ENCODE measurements at regions not wholly inside any gene's neighbourhood (a gene's known extent, or its start where the extent isn't known, plus 50 kb on each side); places are given as distances from the start of the nearest gene placed in this dataset.

GRCh38 chrX:112577146-112577545 lies 102.6 kb downstream of the LHFPL1 start:
- Histone ChIP-seq H2BK5ac (ENCODE audit: low read depth, low read length, poor library complexity, severe bottlenecking) (no peak overlapping the region), H3K4me2 (ENCODE audit: low read length, poor library complexity, severe bottlenecking) (no peak overlapping the region), H2BK120ac (ENCODE audit: low read depth, low read length) (no peak overlapping the region), H3K27ac (ENCODE audit: low read length, poor library complexity, severe bottlenecking) (no peak overlapping the region), H4K8ac (ENCODE audit: low read length) (no peak overlapping the region), H3K79me1 (replicated peaks; ENCODE audit: low read length, poor library complexity, severe bottlenecking) (no peaks in the 10 kb centered on the region), H3K36me3 (ENCODE audit: control insufficient read depth in 1 of 2, insufficient read depth in 2 of 2, low read depth in 1 of 2, low read length in 2 of 2) (no peaks in the 10 kb centered on the region), H3K4ac (ENCODE audit: low read depth in 1 of 2, low read length in 2 of 2) (no peak overlapping the region), H4K91ac (ENCODE audit: low read length) (no peak overlapping the region), H3K18ac (ENCODE audit: low read depth in 1 of 2, low read length in 2 of 2) (no peak overlapping the region), H2BK15ac (ENCODE audit: low read depth, poor library complexity, severe bottlenecking) (no peak overlapping the region), H2AK5ac (ENCODE audit: low read length, severe bottlenecking) (no peak overlapping the region), H3K14ac (ENCODE audit: low read length in 2 of 2) (no peak overlapping the region), H2BK12ac (ENCODE audit: low read length in 2 of 2) (no peak overlapping the region), H3K4me3 (ENCODE audit: insufficient read depth in 1 of 2, low read depth in 1 of 2, low read length in 2 of 2) (no peak overlapping the region), H3K9me3 (ENCODE audit: control insufficient read depth, low read length) (peaks cover 17% of the 10 kb centered on the region), H3K9ac (ENCODE audit: low read length) (no peak overlapping the region), H3K23ac (ENCODE audit: low read length in 2 of 2) (no peak overlapping the region), H2AFZ (ENCODE audit: low read depth, low read length) (no peak overlapping the region), H3K27me3 (ENCODE audit: control insufficient read depth in 1 of 2, insufficient read depth in 1 of 2, low read length in 2 of 2) (peaks cover 0 to 14% of the 10 kb centered on the region in 2 experiments), H3K4me1 (ENCODE audit: control insufficient read depth, insufficient read depth, low read depth, low read length) (no peaks in the 10 kb centered on the region)
- DNase-seq, result peak; percentile 6
- 55% methylated on average over 1 of the region's 2 CpGs for WGBS

- Histone ChIP-seq H2BK12ac (ENCODE audit: low read length in 2 of 2) (no peak overlapping the region), H3K9me3 (ENCODE audit: control insufficient read depth, low read length) (peaks cover under 1% of the 10 kb centered on the region), H2AFZ (ENCODE audit: low read depth, low read length) (no peak overlapping the region), H4K8ac (ENCODE audit: low read length) (no peak overlapping the region), H2AK5ac (ENCODE audit: low read length, severe bottlenecking) (no peak overlapping the region), H3K23ac (ENCODE audit: low read length in 2 of 2) (no peak overlapping the region), H3K9ac (ENCODE audit: low read length) (no peak overlapping the region), H2BK15ac (ENCODE audit: low read depth, poor library complexity, severe bottlenecking) (no peak overlapping the region), H3K4ac (ENCODE audit: low read depth in 1 of 2, low read length in 2 of 2) (no peak overlapping the region), H3K4me3 (ENCODE audit: insufficient read depth in 1 of 2, low read depth in 1 of 2, low read length in 2 of 2) (no peak overlapping the region), H3K14ac (ENCODE audit: low read length in 2 of 2) (no peak overlapping the region), H3K79me1 (replicated peaks; ENCODE audit: low read length, poor library complexity, severe bottlenecking) (no peaks in the 10 kb centered on the region), H4K91ac (ENCODE audit: low read length) (no peak overlapping the region), H3K4me1 (ENCODE audit: control insufficient read depth, insufficient read depth, low read depth, low read length) (no peaks in the 10 kb centered on the region), H2BK120ac (ENCODE audit: low read depth, low read length) (no peak overlapping the region), H3K4me2 (ENCODE audit: low read length, poor library complexity, severe bottlenecking) (no peak overlapping the region), H3K27ac (ENCODE audit: low read length, poor library complexity, severe bottlenecking) (no peak overlapping the region), H3K18ac (ENCODE audit: low read depth in 1 of 2, low read length in 2 of 2) (no peak overlapping the region), H3K27me3 (ENCODE audit: control insufficient read depth in 1 of 2, insufficient read depth in 1 of 2, low read length in 2 of 2) (peaks cover 0 to 9% of the 10 kb centered on the region in 2 experiments), H3K36me3 (ENCODE audit: control insufficient read depth in 1 of 2, insufficient read depth in 2 of 2, low read depth in 1 of 2, low read length in 2 of 2) (no peaks in the 10 kb centered on the region), H2BK5ac (ENCODE audit: low read depth, low read length, poor library complexity, severe bottlenecking) (no peak overlapping the region)
- no CpG with 5 or more reads among the region's 1 CpG for WGBS
- no peak for DNase-seq
These were observed 108.3 kb downstream of the LHFPL1 start for GRCh38 chrX:112571388-112571787.

- Histone ChIP-seq H3K14ac (ENCODE audit: low read length in 2 of 2) (no peak overlapping the region), H4K91ac (ENCODE audit: low read length) (no peak overlapping the region), H3K36me3 (ENCODE audit: control insufficient read depth in 1 of 2, insufficient read depth in 2 of 2, low read depth in 1 of 2, low read length in 2 of 2) (no peaks in the 10 kb centered on the region), H3K9ac (ENCODE audit: low read length) (no peak overlapping the region), H3K79me1 (replicated peaks; ENCODE audit: low read length, poor library complexity, severe bottlenecking) (no peaks in the 10 kb centered on the region), H3K18ac (ENCODE audit: low read depth in 1 of 2, low read length in 2 of 2) (no peak overlapping the region), H3K9me3 (ENCODE audit: control insufficient read depth, low read length) (peaks cover 6% of the 10 kb centered on the region), H3K4me1 (ENCODE audit: control insufficient read depth, insufficient read depth, low read depth, low read length) (no peaks in the 10 kb centered on the region), H3K23ac (ENCODE audit: low read length in 2 of 2) (no peak overlapping the region), H3K4me2 (ENCODE audit: low read length, poor library complexity, severe bottlenecking) (no peak overlapping the region), H2BK5ac (ENCODE audit: low read depth, low read length, poor library complexity, severe bottlenecking) (no peak overlapping the region), H2BK120ac (ENCODE audit: low read depth, low read length) (no peak overlapping the region), H3K4ac (ENCODE audit: low read depth in 1 of 2, low read length in 2 of 2) (no peak overlapping the region), H3K4me3 (ENCODE audit: insufficient read depth in 1 of 2, low read depth in 1 of 2, low read length in 2 of 2) (no peak overlapping the region), H2BK12ac (ENCODE audit: low read length in 2 of 2) (no peak overlapping the region), H2BK15ac (ENCODE audit: low read depth, poor library complexity, severe bottlenecking) (no peak overlapping the region), H2AK5ac (ENCODE audit: low read length, severe bottlenecking) (no peak overlapping the region), H3K27ac (ENCODE audit: low read length, poor library complexity, severe bottlenecking) (no peak overlapping the region), H2AFZ (ENCODE audit: low read depth, low read length) (no peak overlapping the region), H4K8ac (ENCODE audit: low read length) (no peak overlapping the region), H3K27me3 (ENCODE audit: control insufficient read depth in 1 of 2, insufficient read depth in 1 of 2, low read length in 2 of 2) (peaks cover 0 to 23% of the 10 kb centered on the region in 2 experiments)
- 75% methylated on average over 2 of the region's 3 CpGs for WGBS
- no peak for DNase-seq
These were observed 123.9 kb downstream of the LHFPL1 start for GRCh38 chrX:112555831-112556230.

GRCh38 chrX:112545051-112545450 lies 134.7 kb downstream of the LHFPL1 start:
- H4K91ac ChIP-seq (ENCODE audit: low read length), result no peak overlapping the region
- H2BK120ac ChIP-seq (ENCODE audit: low read depth, low read length), result no peak overlapping the region
- no peak overlapping the region for H2BK12ac ChIP-seq (ENCODE audit: low read length in 2 of 2)
- peaks cover 0 to 15% of the 10 kb centered on the region in 2 experiments for H3K27me3 ChIP-seq (ENCODE audit: control insufficient read depth in 1 of 2, insufficient read depth in 1 of 2, low read length in 2 of 2)
- H3K23ac ChIP-seq (ENCODE audit: low read length in 2 of 2), result no peak overlapping the region
- H3K27ac ChIP-seq (ENCODE audit: low read length, poor library complexity, severe bottlenecking), result no peak overlapping the region
- no peak for DNase-seq
- H3K4me3 ChIP-seq (ENCODE audit: insufficient read depth in 1 of 2, low read depth in 1 of 2, low read length in 2 of 2), result no peak overlapping the region
- no peak overlapping the region for H3K4ac ChIP-seq (ENCODE audit: low read depth in 1 of 2, low read length in 2 of 2)
- 68% methylated on average over 1 of the region's 4 CpGs for WGBS
- no peaks in the 10 kb centered on the region for H3K4me1 ChIP-seq (ENCODE audit: control insufficient read depth, insufficient read depth, low read depth, low read length)
- no peak overlapping the region for H2AFZ ChIP-seq (ENCODE audit: low read depth, low read length)
- H3K18ac ChIP-seq (ENCODE audit: low read depth in 1 of 2, low read length in 2 of 2), result no peak overlapping the region
- H2BK15ac ChIP-seq (ENCODE audit: low read depth, poor library complexity, severe bottlenecking), result no peak overlapping the region
- H4K8ac ChIP-seq (ENCODE audit: low read length), result no peak overlapping the region
- H3K4me2 ChIP-seq (ENCODE audit: low read length, poor library complexity, severe bottlenecking), result no peak overlapping the region
- no peaks in the 10 kb centered on the region for H3K36me3 ChIP-seq (ENCODE audit: control insufficient read depth in 1 of 2, insufficient read depth in 2 of 2, low read depth in 1 of 2, low read length in 2 of 2)
- no peak overlapping the region for H3K14ac ChIP-seq (ENCODE audit: low read length in 2 of 2)
- H3K9me3 ChIP-seq (ENCODE audit: control insufficient read depth, low read length), result no peaks in the 10 kb centered on the region
- no peak overlapping the region for H2BK5ac ChIP-seq (ENCODE audit: low read depth, low read length, poor library complexity, severe bottlenecking)
- H2AK5ac ChIP-seq (ENCODE audit: low read length, severe bottlenecking), result no peak overlapping the region
- H3K9ac ChIP-seq (ENCODE audit: low read length), result no peak overlapping the region
- H3K79me1 ChIP-seq (replicated peaks; ENCODE audit: low read length, poor library complexity, severe bottlenecking), result no peaks in the 10 kb centered on the region
